ENCODE measurements at regions not wholly inside any gene's neighbourhood (a gene's known extent, or its start where the extent isn't known, plus 50 kb on each side); places are given as distances from the start of the nearest gene placed in this dataset.

DNA sequence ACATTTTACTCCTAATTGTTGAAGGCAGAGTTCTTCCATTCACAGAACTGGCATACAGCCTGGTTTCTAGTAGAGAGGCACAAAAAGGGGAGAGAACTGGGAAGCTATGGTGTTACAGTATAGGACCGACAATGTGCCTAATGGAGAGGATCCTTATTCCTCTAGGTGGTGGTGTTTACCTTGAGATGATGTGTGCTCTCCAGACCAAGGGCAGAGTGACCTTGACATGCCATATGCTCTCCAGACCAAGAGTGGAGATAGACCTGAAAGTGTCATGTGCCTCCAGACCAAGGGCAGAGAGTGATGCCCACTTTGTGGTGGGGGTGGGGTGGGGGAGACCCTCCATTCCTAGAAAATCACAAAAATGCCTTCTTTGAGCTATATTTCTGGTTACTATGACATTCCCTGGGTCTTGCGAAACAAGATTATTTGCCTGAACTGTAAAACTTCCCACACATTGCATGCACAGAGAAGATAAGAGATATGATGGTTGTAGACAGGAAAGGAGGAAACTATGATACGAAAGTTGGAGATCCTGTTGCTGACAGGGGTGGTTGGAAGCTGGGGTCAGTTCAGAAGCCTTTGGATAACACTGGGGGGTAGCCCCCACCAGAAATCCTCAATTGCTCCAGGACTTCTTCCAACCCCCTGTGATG, 119.7 kb downstream of the TEX13C start:
- Histone ChIP-seq H3K4me3 (replicated peaks in 1 of 3; ENCODE audit: insufficient read depth in 1 of 3, low read depth in 2 of 3, low read length in 3 of 3) (no peak overlapping the region), H2AFZ (ENCODE audit: low read length) (no peak overlapping the region), H3K79me2 (ENCODE audit: insufficient read depth, low read length) (no peaks in the 10 kb centered on the region), H3K36me3 (replicated peaks in 1 of 2; ENCODE audit: control insufficient read depth in 1 of 2, insufficient read depth in 2 of 2, low read length in 2 of 2) (no peaks in the 10 kb centered on the region), H3K4me2 (ENCODE audit: low read depth, low read length) (no peak overlapping the region), H3K27me3 (ENCODE audit: control insufficient read depth in 1 of 2, insufficient read depth in 2 of 2, low read length in 2 of 2) (no peaks in the 10 kb centered on the region), H3K27ac (ENCODE audit: extremely low read length, insufficient read depth, low read length) (no peak overlapping the region), H3K9ac (ENCODE audit: insufficient read depth, low read depth, low read length) (no peak overlapping the region), H4K20me1 (ENCODE audit: insufficient read depth, low read length) (no peaks in the 10 kb centered on the region), H3K4me1 (ENCODE audit: insufficient read depth, low read length) (no peaks in the 10 kb centered on the region), H3K9me3 (ENCODE audit: low read length) (peaks cover 8% of the 10 kb centered on the region)
- no TSS peak for BruUV-seq (replicated peaks)
- TF ChIP-seq, protein P1, sequence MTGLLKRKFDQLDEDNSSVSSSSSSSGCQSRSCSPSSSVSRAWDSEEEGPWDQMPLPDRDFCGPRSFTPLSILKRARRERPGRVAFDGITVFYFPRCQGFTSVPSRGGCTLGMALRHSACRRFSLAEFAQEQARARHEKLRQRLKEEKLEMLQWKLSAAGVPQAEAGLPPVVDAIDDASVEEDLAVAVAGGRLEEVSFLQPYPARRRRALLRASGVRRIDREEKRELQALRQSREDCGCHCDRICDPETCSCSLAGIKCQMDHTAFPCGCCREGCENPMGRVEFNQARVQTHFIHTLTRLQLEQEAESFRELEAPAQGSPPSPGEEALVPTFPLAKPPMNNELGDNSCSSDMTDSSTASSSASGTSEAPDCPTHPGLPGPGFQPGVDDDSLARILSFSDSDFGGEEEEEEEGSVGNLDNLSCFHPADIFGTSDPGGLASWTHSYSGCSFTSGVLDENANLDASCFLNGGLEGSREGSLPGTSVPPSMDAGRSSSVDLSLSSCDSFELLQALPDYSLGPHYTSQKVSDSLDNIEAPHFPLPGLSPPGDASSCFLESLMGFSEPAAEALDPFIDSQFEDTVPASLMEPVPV (CRISPR knock-in tag; IDR thresholded peaks at IDR 0.05) = no peak
- TF ChIP-seq NR3C1 (CRISPR knock-in tag; IDR thresholded peaks at IDR 0.05) (no peak), BRCA1 (CRISPR knock-in tag; IDR thresholded peaks at IDR 0.05) (no peak), KDM6A (CRISPR knock-in tag; IDR thresholded peaks at IDR 0.05; ENCODE audit: low read depth) (no peak)
- TF ChIP-seq, protein P2, sequence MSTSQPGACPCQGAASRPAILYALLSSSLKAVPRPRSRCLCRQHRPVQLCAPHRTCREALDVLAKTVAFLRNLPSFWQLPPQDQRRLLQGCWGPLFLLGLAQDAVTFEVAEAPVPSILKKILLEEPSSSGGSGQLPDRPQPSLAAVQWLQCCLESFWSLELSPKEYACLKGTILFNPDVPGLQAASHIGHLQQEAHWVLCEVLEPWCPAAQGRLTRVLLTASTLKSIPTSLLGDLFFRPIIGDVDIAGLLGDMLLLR (CRISPR knock-in tag; IDR thresholded peaks at IDR 0.05) = no peak
- TF ChIP-seq, protein P3, sequence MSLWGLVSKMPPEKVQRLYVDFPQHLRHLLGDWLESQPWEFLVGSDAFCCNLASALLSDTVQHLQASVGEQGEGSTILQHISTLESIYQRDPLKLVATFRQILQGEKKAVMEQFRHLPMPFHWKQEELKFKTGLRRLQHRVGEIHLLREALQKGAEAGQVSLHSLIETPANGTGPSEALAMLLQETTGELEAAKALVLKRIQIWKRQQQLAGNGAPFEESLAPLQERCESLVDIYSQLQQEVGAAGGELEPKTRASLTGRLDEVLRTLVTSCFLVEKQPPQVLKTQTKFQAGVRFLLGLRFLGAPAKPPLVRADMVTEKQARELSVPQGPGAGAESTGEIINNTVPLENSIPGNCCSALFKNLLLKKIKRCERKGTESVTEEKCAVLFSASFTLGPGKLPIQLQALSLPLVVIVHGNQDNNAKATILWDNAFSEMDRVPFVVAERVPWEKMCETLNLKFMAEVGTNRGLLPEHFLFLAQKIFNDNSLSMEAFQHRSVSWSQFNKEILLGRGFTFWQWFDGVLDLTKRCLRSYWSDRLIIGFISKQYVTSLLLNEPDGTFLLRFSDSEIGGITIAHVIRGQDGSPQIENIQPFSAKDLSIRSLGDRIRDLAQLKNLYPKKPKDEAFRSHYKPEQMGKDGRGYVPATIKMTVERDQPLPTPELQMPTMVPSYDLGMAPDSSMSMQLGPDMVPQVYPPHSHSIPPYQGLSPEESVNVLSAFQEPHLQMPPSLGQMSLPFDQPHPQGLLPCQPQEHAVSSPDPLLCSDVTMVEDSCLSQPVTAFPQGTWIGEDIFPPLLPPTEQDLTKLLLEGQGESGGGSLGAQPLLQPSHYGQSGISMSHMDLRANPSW (CRISPR knock-in tag; IDR thresholded peaks at IDR 0.05; ENCODE audit: borderline replicate concordance) = no peak
- ATAC-seq (no peak), DNase-seq (ENCODE audit: low spot score) (no peak), FAIRE-seq (no peak)
- 33% methylated on average over 3 of the region's 3 CpGs for WGBS (ENCODE audit: low lambda C conversion rate)
- ChIA-PET POLR2A (no interaction called here), CTCF (ENCODE audit: low intra/inter-chr PET ratio, low total read pairs) (no interaction called here)
- intact Hi-C loops (cut with micrococcal nuclease; ENCODE audit: unreplicated experiment) = no loop called here
- in situ Hi-C loops (cut with HindIII; ENCODE audit: extremely low pct_ligation_motif_present, low pct_unique_long_range_greater_than_20kb) = no loop called here
